ENCODE measurements at regions not wholly inside any gene's neighbourhood (a gene's known extent, or its start where the extent isn't known, plus 50 kb on each side); places are given as distances from the start of the nearest gene placed in this dataset.

DNA sequence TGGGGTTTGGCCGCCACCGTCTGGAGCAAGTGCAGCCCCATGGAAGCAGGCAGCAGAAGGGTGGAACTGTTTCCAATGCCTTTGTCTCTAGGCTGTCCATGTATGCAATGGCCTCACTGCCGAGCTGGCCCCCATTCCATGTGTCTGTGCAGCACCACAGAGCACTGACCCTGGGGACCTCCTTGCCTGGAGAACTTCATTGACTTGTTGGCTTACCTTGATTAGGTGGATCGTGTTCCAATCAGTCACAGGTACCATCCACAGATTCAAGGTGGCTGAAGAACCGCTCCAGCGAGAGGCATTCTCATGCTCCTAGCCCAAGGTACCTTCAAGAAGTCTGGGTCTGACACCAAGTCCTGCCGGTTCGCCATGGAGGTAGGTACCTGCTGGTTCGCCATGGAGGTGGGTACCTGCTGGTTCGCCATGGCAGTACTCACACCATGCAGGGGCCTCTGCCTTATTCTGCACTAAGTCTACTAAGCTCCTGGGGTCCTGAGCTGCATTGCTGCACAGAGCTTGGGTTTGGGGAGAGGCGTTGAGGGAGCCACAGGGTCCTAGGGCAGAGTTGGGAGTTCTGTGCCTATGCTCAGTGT is 358.3 kb upstream of the IRX1 start (continued):
- TF ChIP-seq REST (IDR thresholded peaks at IDR 0.05; ENCODE audit: borderline replicate concordance) (no peak), REST (CRISPR knock-in tag; IDR thresholded peaks at IDR 0.05; ENCODE audit: low read depth) (no peak), ARID2 (IDR thresholded peaks at IDR 0.05) (no peak), MTA2 (IDR thresholded peaks at IDR 0.05; ENCODE audit: low read depth) (no peak), ZNF707 (CRISPR knock-in tag; conservative IDR thresholded peaks at IDR 0.05) (no peak)
